Spleen (tissue), 7 donors: ENCODE measurements at regions not wholly inside any gene's neighbourhood (a gene's known extent, or its start where the extent isn't known, plus 50 kb on each side); places are given as distances from the start of the nearest gene placed in this dataset.

ENCODE experiments used
- POLR2A ChIP-seq, 3 donors: fragments of 450-650 bp; IDR thresholded peaks; one replicate each; pipeline ENCODE4 v1.5.1; 2017; ENCODE audit warnings: antibody characterized with exemption in 3 of 3, mild to moderate bottlenecking in 1 of 3
- POLR2AphosphoS5 ChIP-seq, 3 donors: sonication (generic); formaldehyde crosslinking; IDR thresholded peaks; one replicate each; pipeline ENCODE4 v1.5.1; 2017; ENCODE audit warnings: antibody characterized with exemption in 3 of 3
- TF ChIP-seq, protein P1 (sequence below), 11 experiments: fragments of 200-600 bp in 7 of 11; fragments of 450-650 bp in 4 of 11; sonication (generic) in 4 of 11; IDR thresholded peaks in 8 of 11; conservative IDR thresholded peaks in 3 of 11; 1 replicate in 7 of 11; 2 replicates in 4 of 11; pipeline versions ENCODE4 v1.4.0 to v1.8.0; 2016 to 2021; ENCODE audit warnings: antibody characterized with exemption in 11 of 11, inconsistent platforms in 4 of 11, mild to moderate bottlenecking in 1 of 11
- donor health status: DM: no; HTN: no; CAD: no; lungs with moderate emphysema.
- donor health status: DM: no; HTN: no; CAD: no.
- donor health status: DM: no; HTN: no; CAD: no.

DNA sequence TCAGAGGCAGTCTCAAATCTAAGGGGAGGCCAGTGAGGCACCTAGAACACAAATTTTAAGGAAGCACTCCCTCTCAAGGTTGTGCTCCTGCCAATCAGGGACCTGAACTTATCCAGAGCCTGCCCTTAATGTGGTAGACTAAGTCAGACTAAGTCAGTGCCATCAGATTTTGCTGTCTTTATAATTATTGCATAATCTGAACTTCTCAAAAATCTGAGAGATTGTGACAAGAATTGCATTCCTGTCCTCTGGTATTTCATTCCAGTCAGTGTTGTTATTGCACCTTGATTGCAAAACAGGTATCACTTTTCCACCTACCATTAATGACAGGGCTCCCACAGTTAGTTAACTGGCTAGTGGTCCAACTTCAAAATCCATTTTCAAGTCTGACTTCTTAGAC, 197.1 kb upstream of the HCN1 start:
- TF ChIP-seq POLR2AphosphoS5 (IDR thresholded peaks at IDR 0.05) (no peak), POLR2A (IDR thresholded peaks at IDR 0.05) (no peak)
- TF ChIP-seq, protein P1, sequence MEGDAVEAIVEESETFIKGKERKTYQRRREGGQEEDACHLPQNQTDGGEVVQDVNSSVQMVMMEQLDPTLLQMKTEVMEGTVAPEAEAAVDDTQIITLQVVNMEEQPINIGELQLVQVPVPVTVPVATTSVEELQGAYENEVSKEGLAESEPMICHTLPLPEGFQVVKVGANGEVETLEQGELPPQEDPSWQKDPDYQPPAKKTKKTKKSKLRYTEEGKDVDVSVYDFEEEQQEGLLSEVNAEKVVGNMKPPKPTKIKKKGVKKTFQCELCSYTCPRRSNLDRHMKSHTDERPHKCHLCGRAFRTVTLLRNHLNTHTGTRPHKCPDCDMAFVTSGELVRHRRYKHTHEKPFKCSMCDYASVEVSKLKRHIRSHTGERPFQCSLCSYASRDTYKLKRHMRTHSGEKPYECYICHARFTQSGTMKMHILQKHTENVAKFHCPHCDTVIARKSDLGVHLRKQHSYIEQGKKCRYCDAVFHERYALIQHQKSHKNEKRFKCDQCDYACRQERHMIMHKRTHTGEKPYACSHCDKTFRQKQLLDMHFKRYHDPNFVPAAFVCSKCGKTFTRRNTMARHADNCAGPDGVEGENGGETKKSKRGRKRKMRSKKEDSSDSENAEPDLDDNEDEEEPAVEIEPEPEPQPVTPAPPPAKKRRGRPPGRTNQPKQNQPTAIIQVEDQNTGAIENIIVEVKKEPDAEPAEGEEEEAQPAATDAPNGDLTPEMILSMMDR (IDR thresholded peaks at IDR 0.05 in 8 of 11, conservative IDR thresholded peaks at IDR 0.05 in 3 of 11): no peak
